ENCODE measurements at regions not wholly inside any gene's neighbourhood (a gene's known extent, or its start where the extent isn't known, plus 50 kb on each side); places are given as distances from the start of the nearest gene placed in this dataset.

DNA sequence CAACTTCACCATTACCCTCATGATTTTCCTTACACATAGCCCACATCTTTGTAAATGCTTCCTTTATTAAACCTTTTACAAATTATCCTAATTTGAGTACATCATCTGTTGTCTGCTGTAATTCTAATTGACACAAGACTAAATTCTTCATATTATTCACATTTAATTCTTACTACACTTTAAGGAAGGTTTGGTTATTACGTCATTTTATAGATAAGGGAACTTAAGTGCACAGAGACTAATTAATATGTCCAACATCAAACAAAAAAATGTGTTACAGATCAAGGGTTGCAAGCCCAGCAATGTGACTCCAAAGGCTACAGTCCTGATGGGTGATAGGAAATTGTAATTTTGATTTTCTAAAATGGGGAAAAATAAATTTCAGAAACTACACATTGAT, 289.1 kb upstream of the ZNF385D start:
- TF ChIP-seq CTCF (IDR thresholded peaks at IDR 0.05) (no peak), POLR2A (IDR thresholded peaks at IDR 0.05) (no peak)

Data from stomach (tissue), 4 donors.